Activated T-cell treated with anti-CD3 and anti-CD28 coated beads, Interleukin-2, amount 50 U/mL, for 24 hours (primary cell): ENCODE measurements at regions not wholly inside any gene's neighbourhood (a gene's known extent, or its start where the extent isn't known, plus 50 kb on each side); places are given as distances from the start of the nearest gene placed in this dataset.

Experiments
- DNase-seq: peaks from one replicate; pipeline ENCODE4 v3.0.0-alpha.2; 2020
- H3K27ac Mint-ChIP-seq: 2 replicates; pipeline ENCODE4 v1.8.0; 2020; ENCODE audit warnings: mild to moderate bottlenecking, mixed read lengths
- H3K27me3 Mint-ChIP-seq: 2 replicates; pipeline ENCODE4 v1.8.0; 2020; ENCODE audit warnings: mixed read lengths
- H3K36me3 Mint-ChIP-seq: 2 replicates; pipeline ENCODE4 v1.8.0; 2020; ENCODE audit warnings: low read depth, mixed read lengths
- H3K4me1 Mint-ChIP-seq: 2 replicates; pipeline ENCODE4 v1.8.0; 2020; ENCODE audit warnings: low read depth, mixed read lengths
- H3K4me3 Mint-ChIP-seq: 2 replicates; pipeline ENCODE4 v1.8.0; 2020; ENCODE audit warnings: mild to moderate bottlenecking, moderate library complexity, mixed read lengths
- H3K9me3 Mint-ChIP-seq: 2 replicates; pipeline ENCODE4 v1.8.0; 2020; ENCODE audit warnings: mixed read lengths

DNA sequence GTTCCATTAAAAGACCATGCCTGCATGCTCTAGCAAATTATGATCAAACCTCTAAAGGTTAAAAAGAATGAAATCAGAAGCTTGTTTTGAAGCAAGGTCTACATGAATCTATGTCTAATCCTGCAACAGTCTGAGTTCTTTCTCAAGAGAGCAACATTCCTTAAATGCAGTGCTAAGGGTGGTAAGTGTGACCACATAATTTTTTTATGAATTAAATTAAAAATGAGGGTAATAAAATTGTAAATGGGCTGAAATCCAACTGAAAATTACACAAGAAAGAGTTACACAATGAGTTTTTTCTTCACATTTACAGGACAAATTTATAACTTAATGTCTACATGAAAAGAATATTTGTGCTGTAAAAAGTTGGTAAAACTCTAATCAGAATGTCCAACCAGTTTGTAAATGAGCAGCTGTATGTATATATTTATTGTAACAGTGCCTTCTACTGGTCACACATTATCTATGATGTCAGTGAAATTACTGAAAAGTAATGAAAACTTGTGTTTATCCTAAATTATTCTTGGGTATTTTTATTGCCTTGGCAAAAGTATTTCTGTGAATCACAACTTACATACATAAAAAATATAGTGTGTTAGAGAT is 336.3 kb upstream of the PITX2 start:
- Mint-ChIP-seq H3K9me3 (peaks cover 2% of the 10 kb centered on the region), H3K27me3 (no peaks in the 10 kb centered on the region), H3K36me3 (no peaks in the 10 kb centered on the region), H3K4me3 (no peak overlapping the region), H3K4me1 (no peaks in the 10 kb centered on the region), H3K27ac (no peak overlapping the region)
- no peak for DNase-seq

DNA sequence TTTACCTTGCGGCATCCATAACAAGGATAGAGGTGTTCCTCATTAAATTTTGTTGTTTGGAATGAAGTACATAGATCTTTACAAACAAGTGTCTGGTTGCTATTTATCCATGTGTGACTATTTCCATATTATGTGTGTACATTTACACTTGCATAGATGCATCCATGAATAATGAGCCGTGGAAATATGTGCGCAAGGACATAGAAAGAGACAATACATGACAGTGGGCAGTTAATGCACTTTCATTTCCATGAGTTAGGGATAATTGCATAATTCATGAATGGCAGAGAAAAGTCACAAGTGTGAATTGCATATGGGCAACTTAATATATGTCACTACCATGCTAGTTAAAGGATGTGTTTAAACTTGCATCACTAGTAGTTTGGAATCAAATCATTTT is 338.2 kb upstream of the PITX2 start:
- H3K27ac Mint-ChIP-seq: no peak overlapping the region
- no peaks in the 10 kb centered on the region for H3K4me1 Mint-ChIP-seq
- no peak for DNase-seq
- H3K9me3 Mint-ChIP-seq: peaks cover 2% of the 10 kb centered on the region
- no peak overlapping the region for H3K4me3 Mint-ChIP-seq
- H3K27me3 Mint-ChIP-seq: no peaks in the 10 kb centered on the region
- no peaks in the 10 kb centered on the region for H3K36me3 Mint-ChIP-seq

DNA sequence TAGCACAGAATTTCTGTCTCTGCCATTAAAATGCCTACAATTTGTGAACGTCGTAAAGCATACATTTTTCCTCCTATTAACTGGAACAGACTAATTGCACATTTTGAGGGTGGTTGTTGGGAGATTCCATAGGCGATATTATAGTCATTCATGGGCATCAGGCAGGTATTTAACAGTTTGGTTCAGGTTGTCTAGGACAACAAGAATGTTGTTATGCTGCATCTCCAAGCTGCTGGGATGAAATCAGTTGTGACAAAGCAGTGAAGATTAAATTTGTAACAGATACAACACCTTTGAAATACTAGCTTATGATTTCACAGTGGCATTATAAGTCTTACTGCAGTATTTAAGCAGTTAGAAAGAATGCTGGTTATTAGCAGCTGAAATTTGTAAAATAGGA is 339.7 kb upstream of the PITX2 start:
- Mint-ChIP-seq H3K4me3 (no peak overlapping the region), H3K36me3 (no peaks in the 10 kb centered on the region), H3K9me3 (peaks cover under 1% of the 10 kb centered on the region), H3K27me3 (no peaks in the 10 kb centered on the region), H3K27ac (no peak overlapping the region), H3K4me1 (no peaks in the 10 kb centered on the region)
- no peak for DNase-seq

DNA sequence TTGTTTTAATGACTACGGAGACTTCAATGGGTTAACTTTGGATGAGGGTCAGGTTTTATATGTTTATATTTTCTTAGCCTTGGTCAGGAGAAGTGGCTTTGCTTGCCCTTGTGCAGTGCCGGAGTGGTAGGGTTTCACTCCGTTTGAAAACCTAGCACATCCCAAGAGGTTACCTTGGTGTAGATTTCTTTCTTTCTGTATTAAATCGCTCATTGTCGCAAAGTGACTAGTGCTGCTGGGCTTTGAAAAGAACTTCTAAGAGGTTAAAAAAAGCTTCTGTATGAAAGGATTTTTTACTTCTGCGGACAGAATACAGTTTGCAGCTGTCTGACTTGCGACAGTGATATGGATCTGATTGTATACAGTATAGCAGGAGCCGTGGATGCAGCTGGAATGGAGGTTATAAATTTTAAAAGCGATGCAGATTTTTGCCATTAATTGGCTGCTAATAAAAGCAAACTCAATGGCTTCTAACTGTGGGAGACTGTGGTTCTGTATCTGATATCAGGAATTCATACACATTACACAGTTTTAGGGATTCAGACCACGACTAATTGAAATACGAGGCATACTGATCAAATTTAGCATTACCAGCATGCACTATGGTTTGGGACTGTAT is 340.9 kb upstream of the PITX2 start:
- no peak for DNase-seq
- H3K4me3 Mint-ChIP-seq: no peak overlapping the region
- H3K9me3 Mint-ChIP-seq: no peaks in the 10 kb centered on the region
- no peaks in the 10 kb centered on the region for H3K27me3 Mint-ChIP-seq
- no peaks in the 10 kb centered on the region for H3K36me3 Mint-ChIP-seq
- H3K4me1 Mint-ChIP-seq: no peaks in the 10 kb centered on the region
- no peak overlapping the region for H3K27ac Mint-ChIP-seq

DNA sequence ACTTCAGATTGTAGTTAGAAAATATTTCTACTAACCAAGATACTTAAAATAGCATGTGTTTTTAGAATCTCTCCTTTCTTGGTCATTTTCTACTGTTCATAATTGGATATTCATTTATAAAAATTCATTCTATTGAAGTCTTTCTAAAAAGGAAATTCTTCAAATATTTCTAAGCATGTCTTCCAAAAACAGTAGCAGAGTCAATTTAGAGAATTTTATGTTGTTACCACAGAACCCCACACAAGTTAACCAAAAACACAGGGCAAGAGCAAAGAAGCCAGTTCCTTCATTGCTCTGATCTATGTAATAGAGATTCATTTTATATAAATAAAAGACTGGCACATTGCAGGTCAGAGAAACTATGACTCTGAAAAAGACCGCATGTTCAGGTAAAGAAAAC is 345.1 kb upstream of the PITX2 start:
- no peak for DNase-seq
- Mint-ChIP-seq H3K27me3 (no peaks in the 10 kb centered on the region), H3K4me1 (no peaks in the 10 kb centered on the region), H3K36me3 (no peaks in the 10 kb centered on the region), H3K9me3 (no peaks in the 10 kb centered on the region), H3K4me3 (no peak overlapping the region), H3K27ac (no peak overlapping the region)

DNA sequence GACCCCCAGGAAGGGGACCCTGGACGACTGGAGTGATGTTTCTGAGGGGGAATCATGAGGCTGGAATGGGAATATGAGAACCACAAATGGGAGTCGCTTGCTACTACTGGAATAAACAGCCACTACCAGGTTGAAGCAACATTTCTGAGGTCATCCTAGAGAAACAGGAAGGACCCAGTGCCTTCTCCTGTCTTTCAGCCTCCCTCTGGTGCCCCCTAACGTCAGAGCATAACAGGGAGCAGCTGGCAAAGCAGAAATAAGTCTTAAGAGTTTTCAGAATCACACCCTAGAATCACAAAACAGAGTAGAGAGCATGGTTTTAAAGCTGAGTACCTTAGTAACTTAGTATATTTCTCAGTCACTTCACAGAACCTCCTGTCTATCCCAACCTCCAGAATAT is 347.8 kb upstream of the PITX2 start:
- no peak for DNase-seq
- Mint-ChIP-seq H3K9me3 (no peaks in the 10 kb centered on the region), H3K4me1 (no peaks in the 10 kb centered on the region), H3K27ac (no peak overlapping the region), H3K4me3 (no peak overlapping the region), H3K36me3 (no peaks in the 10 kb centered on the region), H3K27me3 (no peaks in the 10 kb centered on the region)

DNA sequence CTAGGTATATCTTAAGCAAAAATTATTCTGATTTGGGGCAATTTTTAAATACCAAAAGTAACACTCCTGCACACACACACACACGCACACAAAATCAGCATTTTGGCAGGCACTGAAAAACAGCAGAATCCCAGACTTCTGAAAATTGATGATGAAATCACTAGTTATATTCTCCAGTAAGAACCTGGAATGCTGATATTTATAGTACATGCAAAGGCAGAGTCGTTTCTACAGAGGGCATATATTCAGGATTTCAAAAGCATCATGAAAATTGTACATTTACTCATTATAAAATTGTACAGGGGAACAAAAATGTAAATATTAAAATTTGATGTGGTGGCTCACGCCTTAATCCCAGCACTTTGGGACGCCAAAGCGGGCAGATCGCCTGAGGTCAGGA is 352.5 kb upstream of the PITX2 start:
- Mint-ChIP-seq H3K4me3 (no peak overlapping the region), H3K27me3 (no peaks in the 10 kb centered on the region), H3K9me3 (peaks cover 3% of the 10 kb centered on the region), H3K4me1 (no peaks in the 10 kb centered on the region), H3K36me3 (no peaks in the 10 kb centered on the region), H3K27ac (no peak overlapping the region)
- DNase-seq: no peak

DNA sequence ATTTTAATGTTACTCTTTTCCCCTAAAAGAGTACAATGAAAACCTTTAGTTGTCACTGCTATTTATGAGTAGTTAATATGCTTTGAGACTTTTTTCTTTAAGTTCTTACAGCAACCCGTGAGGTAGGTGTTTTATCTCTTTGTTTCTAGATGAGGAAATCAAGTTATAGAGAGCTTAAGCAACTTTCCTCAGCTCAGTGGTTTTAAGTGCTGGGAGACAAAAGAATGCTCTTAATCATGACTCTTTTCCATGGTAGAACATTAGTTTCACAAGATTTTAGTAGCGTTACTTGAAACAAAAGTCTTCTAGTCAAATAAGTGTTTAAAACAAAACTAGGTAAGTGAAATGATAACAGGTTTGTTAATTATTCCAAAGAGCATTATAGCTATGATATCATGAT is 354.7 kb upstream of the PITX2 start:
- Mint-ChIP-seq H3K4me3 (no peak overlapping the region), H3K27me3 (no peaks in the 10 kb centered on the region), H3K9me3 (peaks cover 3% of the 10 kb centered on the region), H3K27ac (no peak overlapping the region), H3K36me3 (no peaks in the 10 kb centered on the region), H3K4me1 (no peaks in the 10 kb centered on the region)
- DNase-seq: no peak

DNA sequence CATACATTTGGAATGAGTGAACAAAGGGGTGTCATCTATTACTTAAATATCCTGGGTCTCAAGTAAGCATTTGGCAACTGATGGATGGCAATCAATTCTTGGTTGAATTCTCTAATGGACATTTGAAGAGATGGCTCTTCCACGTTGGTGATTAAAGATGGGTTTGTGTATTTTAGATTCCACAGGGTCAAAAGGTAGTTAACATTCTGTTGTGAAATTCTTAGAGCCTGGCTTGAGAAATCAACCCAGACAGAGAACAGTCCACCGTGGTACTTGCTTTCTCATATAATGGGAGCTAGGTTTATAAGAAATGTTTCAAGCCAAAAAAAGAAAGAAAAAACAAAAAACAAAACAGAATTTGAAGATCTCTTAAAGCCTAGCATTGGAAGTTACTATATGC is 355.9 kb upstream of the PITX2 start:
- no peak overlapping the region for H3K4me3 Mint-ChIP-seq
- no peak overlapping the region for H3K27ac Mint-ChIP-seq
- DNase-seq: no peak
- H3K4me1 Mint-ChIP-seq: no peaks in the 10 kb centered on the region
- no peaks in the 10 kb centered on the region for H3K36me3 Mint-ChIP-seq
- H3K9me3 Mint-ChIP-seq: peaks cover 3% of the 10 kb centered on the region
- no peaks in the 10 kb centered on the region for H3K27me3 Mint-ChIP-seq

DNA sequence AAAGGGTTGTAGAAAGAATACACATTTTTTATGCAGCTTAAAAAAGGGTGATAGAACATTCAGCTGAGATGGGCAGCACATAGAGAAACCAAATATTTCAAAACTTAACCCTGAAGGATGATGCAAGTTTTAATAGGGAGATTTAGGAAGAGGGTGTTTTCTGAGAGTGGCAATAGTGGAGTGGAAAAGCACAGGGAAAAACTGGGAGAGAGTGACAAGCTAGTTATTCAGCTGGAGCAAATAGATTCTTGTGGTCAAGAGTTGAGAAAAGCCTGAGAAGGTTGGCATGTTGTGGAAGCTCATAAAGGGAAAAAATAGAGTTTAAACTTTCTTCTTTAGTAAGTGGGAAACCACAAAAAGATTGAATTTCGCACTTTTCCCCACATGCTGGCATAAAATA is 359.6 kb upstream of the PITX2 start:
- Mint-ChIP-seq H3K9me3 (no peaks in the 10 kb centered on the region), H3K36me3 (no peaks in the 10 kb centered on the region), H3K4me1 (no peaks in the 10 kb centered on the region), H3K27me3 (no peaks in the 10 kb centered on the region), H3K4me3 (no peak overlapping the region), H3K27ac (no peak overlapping the region)
- DNase-seq: no peak

DNA sequence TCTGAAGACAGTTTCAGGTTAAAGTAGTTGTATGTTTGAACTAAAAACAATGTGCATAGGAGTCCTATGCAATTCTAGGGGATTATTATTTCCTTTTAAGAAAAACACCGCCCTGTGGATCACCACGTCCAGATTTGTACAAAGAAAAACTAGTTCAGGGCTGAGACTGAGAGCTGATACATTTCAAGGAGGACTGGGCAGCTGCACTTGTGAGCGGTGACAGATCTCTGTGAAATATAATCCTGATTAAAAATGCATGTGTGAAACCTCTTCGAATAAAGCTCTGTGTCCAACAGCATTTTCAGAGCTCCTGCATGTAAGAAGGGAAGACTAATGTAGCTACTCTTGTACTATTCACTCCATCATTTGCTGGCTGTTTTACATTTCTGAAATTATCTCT is 365.8 kb upstream of the PITX2 start:
- H3K4me1 Mint-ChIP-seq: no peaks in the 10 kb centered on the region
- no peaks in the 10 kb centered on the region for H3K36me3 Mint-ChIP-seq
- H3K27me3 Mint-ChIP-seq: no peaks in the 10 kb centered on the region
- no peak overlapping the region for H3K27ac Mint-ChIP-seq
- no peaks in the 10 kb centered on the region for H3K9me3 Mint-ChIP-seq
- no peak for DNase-seq
- no peak overlapping the region for H3K4me3 Mint-ChIP-seq

DNA sequence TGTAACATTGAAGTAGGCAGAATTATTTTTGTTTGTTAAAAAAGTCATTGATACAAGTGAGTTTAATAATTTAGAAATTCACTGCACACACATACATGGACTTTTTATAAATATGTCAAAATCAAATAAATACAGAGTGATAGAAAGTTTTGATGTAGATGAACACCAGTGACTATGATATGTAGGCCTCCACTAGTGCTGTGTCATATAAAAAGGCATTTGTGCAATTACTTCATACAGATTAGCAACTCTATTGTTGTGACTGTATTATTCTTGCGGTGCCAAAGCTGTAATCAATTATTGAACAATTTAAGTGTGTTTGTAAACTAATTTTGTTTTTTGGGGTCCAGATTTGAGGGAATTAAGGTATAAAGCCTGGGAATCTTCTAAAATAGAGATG is 366.2 kb upstream of the PITX2 start:
- H3K9me3 Mint-ChIP-seq: no peaks in the 10 kb centered on the region
- DNase-seq: no peak
- H3K36me3 Mint-ChIP-seq: no peaks in the 10 kb centered on the region
- no peaks in the 10 kb centered on the region for H3K4me1 Mint-ChIP-seq
- no peak overlapping the region for H3K4me3 Mint-ChIP-seq
- no peaks in the 10 kb centered on the region for H3K27me3 Mint-ChIP-seq
- H3K27ac Mint-ChIP-seq: no peak overlapping the region

DNA sequence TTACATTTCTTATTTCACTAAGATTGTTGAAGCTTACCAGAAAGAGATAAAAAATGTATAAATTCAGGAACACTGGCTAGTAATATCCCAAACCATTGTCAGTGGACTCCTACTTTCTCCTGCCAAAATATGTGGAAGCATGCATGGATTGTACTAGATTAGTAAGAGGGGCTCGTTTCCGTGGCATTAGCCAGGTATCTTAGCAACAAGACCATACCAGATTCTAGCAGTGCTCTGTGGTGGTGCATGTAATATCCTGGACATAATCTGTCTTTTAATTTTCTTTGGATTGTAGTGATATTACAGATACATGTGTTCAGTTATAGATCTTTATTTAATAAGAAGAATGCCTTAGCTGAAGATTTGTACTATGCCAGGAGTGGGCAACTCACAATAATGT is 371.9 kb upstream of the PITX2 start:
- DNase-seq: no peak
- Mint-ChIP-seq H3K4me3 (no peak overlapping the region), H3K27ac (no peak overlapping the region), H3K36me3 (no peaks in the 10 kb centered on the region), H3K4me1 (no peaks in the 10 kb centered on the region), H3K9me3 (peaks cover 3% of the 10 kb centered on the region), H3K27me3 (no peaks in the 10 kb centered on the region)

DNA sequence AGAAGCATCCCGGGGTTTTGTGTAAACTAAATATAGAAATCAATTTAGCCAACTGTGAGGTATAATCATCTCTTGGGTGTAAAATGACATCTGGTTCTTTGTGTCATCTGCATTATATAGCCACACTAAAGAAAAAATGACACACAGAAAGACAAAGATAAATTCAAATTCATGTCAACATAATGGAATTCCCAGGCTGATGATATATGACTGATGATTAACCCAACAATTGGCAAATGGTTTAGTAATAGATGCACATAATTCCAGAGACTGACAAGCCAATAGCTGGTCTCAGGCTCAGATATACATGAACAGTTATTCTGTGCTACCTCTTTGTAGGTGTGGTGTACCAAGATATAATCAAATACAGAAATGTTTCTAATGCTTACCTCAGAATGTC is 375.4 kb upstream of the PITX2 start:
- DNase-seq: no peak
- Mint-ChIP-seq H3K36me3 (no peaks in the 10 kb centered on the region), H3K27ac (no peak overlapping the region), H3K27me3 (no peaks in the 10 kb centered on the region), H3K4me3 (no peak overlapping the region), H3K4me1 (no peaks in the 10 kb centered on the region), H3K9me3 (peaks cover 3% of the 10 kb centered on the region)

DNA sequence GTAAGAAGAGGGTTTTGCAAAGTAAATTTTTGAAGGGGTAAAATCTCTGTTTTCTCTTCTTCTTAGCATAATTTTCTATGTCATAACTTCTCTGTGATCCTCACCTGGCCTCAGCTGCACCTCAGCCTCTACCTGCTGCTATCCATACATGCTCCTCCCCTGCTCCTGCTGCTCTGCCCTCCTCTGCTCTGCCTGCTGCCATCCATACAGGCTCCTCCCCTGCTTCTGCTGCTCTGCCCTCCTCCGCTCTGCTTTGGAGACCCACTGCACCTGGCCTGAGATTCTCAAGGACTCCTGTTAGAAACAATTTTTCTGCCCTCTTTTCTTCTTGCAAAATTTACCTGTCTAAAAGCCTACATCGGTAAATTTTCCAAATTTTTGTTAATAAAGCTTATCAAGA is 388.6 kb upstream of the PITX2 start:
- Mint-ChIP-seq H3K4me1 (no peaks in the 10 kb centered on the region), H3K9me3 (peaks cover 4% of the 10 kb centered on the region), H3K36me3 (no peaks in the 10 kb centered on the region), H3K27ac (no peak overlapping the region), H3K27me3 (no peaks in the 10 kb centered on the region), H3K4me3 (no peak overlapping the region)
- no peak for DNase-seq

DNA sequence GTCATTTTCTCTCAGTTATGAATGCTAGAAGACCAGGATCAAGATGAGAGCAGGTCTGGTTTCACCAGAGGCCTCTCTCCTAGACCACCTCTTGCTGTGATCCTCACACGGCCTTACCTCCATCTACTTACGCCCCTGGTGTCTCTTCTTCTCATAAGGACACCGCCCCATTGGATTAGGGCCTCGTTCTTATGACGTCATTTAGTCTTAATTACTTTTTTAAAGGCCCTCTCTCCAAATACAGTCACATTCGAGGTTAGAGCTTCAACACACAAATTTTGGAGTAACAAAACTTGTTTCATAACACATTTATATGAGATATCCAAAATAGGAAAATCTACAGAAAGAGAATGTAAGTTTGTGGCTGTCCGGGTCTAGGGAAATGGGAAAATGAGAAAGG is 391.0 kb upstream of the PITX2 start:
- Mint-ChIP-seq H3K27ac (no peak overlapping the region), H3K36me3 (no peaks in the 10 kb centered on the region), H3K9me3 (peaks cover 4% of the 10 kb centered on the region), H3K27me3 (no peaks in the 10 kb centered on the region), H3K4me3 (no peak overlapping the region), H3K4me1 (no peaks in the 10 kb centered on the region)
- no peak for DNase-seq
